Activated T-helper 1 cell treated with Interleukin-2 at 50 U/mL for 16 hours (primary cell): ENCODE measurements at regions not wholly inside any gene's neighbourhood (a gene's known extent, or its start where the extent isn't known, plus 50 kb on each side); places are given as distances from the start of the nearest gene placed in this dataset.

Experiments
- DNase-seq: peaks from one replicate; pipeline ENCODE4 v3.0.0-alpha.2; 2020; ENCODE audit warnings: low read depth

DNA sequence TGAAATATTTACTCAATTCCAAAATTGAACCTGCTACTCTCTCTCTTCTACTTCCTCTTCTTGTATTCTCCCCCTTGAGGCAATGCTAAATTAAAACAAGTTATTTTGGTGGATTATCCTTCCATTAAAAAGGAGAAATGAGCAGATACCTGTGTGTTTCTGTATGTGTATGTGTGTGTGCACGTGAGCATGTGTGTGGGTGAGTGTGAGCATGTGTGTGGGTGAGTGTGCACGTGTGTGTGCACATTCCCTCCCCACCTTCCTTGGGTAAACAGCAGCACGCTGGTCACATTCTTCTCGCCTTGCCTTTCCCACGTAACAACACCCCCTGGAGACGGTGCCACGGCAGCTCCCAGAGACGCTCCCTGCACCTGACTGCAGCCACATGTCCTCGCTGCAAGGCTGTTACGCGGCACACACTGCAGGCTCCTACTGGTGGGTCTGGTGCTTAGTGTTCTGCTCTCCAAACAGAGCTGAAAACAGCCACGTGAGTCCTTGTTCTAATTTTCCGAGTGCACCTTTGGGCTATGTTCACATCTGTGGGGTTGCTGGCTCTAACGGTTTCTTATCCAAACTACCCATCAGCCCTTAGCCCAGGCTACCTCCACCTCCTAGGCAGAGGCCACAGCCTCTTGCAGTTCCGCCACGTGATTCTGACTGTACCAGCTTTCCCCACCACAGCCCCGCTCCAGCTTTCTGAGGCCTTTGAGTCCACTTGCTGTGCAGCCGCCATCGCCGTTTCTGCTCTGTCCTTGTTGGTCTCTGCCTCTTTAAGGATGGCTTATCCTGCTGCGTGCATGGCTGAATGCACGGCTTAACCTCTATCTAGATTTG, 123.4 kb downstream of the CTTN start:
- DNase-seq: no peak

GRCh38 chr11:70522309-70522592, 123.9 kb downstream of the CTTN start:
- no peak for DNase-seq

DNA sequence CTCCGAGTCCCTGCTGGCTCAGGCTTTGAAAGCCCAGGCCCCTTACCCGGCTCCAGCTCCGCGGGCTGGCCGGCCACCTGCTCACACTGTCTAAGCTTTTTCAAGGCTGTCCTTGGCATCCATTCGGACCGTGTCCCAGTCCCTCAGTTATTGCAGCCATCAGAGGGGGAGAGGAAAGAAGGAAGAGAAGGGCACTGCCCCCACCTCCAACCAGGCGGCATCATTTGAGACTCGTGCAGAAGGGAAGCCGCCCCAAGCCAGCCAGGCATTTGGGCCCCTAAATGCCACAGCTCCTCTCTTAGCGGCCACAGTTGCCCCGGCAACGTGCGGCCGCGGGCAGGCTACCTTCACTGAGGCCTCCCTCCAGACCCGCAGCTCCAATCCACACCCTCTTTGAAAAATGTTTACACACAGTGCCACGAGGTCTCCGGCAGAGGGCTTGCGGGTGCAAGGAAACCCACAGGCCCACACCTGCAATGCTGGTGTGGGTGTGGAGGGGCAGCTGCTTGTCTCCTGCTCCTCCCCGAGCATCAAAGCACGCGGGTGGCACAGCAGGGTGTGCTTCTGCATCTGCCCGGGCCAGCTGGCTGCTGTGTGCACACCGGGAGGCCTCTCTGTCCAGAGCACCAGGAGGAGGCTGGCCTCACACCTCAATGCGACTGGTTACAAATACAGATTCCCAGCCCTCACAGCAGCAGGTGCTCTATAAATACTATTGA, 124.4 kb downstream of the CTTN start:
- no peak for DNase-seq

GRCh38 chr11:70523384-70524095, 125.2 kb downstream of the CTTN start:
- no peak for DNase-seq

GRCh38 chr11:70524096-70524922, 126.0 kb downstream of the CTTN start:
- DNase-seq: no peak

GRCh38 chr11:70525006-70525405, 126.7 kb downstream of the CTTN start:
- DNase-seq: no peak

- no peak for DNase-seq
Measured at GRCh38 chr11:70525466-70525865, 127.1 kb downstream of the CTTN start.

DNA sequence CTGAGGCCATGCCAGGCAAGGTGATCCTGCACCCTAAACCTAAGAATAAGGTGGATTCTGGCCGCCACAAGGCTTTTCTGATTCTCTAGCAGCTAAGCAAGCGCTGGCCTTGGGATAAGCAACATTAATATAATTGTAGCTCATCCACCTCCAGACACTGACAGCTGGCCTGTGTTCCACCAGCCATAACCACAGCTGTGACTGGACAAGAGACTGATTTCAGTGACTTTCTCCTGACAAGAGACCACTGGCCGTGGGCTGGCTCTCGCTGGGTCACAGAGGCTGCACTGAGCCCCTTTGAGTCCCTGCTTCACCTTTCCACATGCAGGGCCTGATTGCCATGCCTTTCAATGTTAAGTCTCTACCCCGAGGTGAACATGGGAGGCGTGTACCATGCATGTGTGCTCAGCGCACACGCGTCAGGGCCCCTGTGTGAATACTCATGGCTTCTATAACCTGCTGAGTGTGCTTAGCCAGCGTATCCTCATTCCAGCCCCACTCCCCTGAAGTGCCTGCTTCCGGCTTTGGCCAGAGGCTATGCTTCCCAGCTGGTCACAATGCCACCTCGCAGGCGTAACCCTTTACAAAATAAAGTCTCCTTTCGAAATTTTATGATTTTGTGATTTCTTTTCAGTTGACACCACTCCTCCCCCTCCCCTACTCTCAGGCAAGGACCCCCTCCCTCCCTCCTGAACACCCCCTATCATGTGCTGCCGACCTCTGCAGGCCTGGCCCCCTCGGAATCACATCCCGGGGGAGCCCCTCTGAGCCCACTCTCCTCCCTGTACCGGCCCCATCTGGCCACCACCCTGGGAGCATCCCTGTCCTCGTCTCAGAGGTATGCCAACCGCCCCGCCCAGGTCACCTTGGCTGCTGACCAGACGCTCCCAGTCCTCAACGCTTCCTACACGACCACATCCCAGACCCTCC, 128.1 kb downstream of the CTTN start:
- no peak for DNase-seq

- DNase-seq: no peak
Measured at GRCh38 chr11:70527046-70527395, 128.7 kb downstream of the CTTN start.

GRCh38 chr11:70527429-70528045, 129.2 kb downstream of the CTTN start:
- DNase-seq: no peak

DNA sequence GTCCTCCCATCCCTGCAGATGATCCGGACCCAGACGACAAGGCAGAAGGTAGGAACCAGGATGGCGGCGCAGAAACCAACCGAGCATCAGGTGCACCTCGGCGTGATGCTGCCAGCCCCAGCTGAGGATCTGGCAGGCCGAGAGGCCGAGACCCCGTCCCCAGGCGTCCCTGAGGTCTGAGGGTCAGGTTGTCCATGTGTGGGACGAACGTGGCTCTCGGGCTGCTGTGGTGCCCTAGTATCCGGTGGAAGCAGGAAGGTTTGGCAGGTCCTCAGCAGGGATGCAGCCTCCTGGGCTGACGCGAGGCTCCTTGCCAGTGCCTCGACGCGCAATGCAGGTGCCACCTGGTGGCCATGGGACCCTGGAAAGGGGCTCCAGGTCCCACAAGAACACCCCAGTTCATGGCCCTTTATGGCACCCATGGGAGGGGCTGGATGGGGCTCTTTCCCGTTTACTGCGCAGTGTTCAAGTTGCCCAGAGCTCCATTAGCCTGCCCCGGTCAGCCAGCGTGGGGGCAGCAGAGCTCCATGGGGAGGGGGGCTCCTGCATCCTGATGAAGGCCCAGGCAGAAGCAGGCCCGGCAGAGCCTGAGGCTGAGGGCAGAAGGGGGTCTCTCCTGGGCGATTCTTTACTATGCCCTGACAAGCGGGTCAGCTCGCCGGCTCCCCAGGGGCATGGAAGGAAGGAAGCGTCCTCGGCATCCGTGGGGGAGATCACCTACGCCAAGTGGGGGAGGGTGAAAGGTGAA, 129.9 kb downstream of the CTTN start:
- DNase-seq: no peak

DNA sequence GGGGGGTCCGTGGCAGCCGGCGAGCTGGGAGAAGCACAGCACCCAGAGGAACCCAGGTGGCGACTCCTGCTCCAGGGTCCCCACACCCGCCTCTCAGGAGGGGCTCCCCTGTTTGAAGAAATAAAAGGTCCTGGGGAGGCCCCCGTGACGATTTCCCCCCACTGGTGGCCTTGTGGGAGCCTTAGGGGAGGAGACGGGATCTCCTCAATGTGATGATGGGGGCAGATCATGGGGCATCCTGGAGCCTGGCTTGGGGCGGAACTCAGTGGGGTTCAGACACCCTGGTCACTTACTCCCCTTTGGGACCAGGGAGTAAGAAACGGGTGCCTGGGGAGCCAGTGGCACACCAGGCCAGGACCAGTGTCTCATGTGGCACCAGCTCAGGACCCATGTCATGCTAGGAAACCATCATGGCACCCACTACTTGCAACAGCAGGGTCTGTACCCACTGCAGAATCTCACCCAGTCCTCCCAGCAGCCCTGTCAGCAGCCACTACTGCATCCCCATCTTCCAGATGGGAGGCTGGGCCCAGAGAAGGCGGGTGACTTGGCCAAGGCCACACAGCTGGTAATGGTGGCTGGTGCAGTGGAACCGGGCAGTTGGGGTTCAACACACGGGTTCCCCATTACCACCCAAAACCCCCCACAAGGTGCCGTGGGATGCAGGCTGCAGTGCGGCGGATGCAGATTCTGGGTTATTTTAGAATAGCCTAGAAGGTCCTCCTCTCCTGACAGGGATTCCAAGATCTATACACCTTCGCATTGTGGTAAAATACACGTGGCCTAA, 130.7 kb downstream of the CTTN start:
- DNase-seq: no peak

DNA sequence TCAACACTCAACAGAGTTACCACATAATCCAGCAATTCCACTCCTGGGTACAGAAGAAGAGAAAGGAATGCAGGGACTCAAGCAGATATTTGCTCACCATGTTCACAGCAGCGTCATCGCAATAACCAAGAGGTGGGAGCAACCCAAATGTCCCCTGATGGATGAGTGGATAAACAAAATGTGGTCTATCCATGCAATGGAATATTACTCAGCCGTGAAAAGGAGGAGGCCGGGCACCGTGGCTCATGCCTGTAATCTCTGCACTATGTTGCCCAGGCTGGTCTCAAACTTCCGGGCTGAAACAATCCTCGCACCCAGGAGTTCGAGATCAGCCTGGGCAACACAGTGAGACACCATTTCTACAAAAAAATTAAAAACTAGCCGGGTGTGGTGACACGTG, 131.7 kb downstream of the CTTN start:
- no peak for DNase-seq

DNA sequence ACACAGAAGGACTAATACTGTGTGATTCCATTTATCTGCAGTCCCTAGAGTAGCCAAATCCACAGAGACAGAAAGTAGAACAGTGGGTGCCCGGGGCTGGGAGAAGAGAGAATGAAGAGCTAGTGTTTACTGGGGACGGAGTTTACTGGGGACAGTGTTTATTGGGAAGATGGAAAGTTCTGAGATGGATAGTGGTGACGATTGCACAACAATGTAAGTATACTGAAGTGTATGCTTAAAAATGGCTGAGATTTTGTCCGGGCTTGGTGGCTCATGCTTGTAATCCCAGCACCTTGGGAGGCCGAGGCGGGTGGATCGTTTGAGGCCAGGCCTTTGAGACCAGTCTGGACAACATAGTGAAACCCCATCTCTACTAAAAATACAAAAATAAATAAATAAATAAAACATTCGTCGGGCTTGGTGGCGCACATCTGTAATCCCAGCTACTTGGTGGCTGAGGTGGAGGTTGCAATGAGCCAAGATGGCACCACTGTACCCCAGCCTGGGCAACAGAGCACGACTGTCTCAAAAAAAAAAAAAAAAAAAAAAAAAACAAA, 132.4 kb downstream of the CTTN start:
- DNase-seq: no peak

- no peak for DNase-seq
Measured at GRCh38 chr11:70531281-70532065, 133.1 kb downstream of the CTTN start.

- DNase-seq: no peak
Measured at GRCh38 chr11:70532066-70532440, 133.7 kb downstream of the CTTN start.

DNA sequence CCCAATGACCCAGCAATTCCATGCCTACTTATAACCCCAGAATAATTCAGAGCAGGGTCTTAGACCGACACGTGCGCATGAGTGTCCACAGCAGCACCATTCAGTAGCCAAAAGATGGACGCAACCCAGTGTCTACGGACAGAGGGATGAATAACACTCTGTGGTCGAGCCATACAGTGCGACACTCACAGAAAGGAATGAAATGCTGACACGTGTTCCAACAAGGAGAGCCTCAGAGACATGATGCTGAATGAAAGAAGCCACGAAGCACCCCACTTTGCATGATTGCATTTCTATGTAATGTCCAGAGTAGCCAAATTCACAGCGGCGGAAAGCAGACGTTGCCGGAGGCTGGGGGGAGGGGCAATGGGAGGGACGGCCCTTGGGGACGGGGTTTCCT, 134.4 kb downstream of the CTTN start:
- DNase-seq: no peak
